ENCODE measurements at regions not wholly inside any gene's neighbourhood (a gene's known extent, or its start where the extent isn't known, plus 50 kb on each side); places are given as distances from the start of the nearest gene placed in this dataset.

GRCh38 chr6:85275338-85275985 lies 174.4 kb upstream of the NT5E start:
- TF ChIP-seq CTCF (IDR thresholded peaks at IDR 0.05) = no peak
- no peak for TF ChIP-seq SIN3A (IDR thresholded peaks at IDR 0.05; ENCODE audit: borderline replicate concordance, insufficient read depth, low read depth, low read length)
- TF ChIP-seq REST (IDR thresholded peaks at IDR 0.05; ENCODE audit: insufficient read depth in 1 of 2, low read depth in 2 of 2, low read length in 1 of 2) = no peak
